GM21825 (cell line): ENCODE measurements at regions not wholly inside any gene's neighbourhood (a gene's known extent, or its start where the extent isn't known, plus 50 kb on each side); places are given as distances from the start of the nearest gene placed in this dataset.
"Not testable (repeated sequence)": the region's sequence is repeated elsewhere in the genome, so short reads cannot be mapped to it uniquely, and the experiment has no call there.

ENCODE experiments used
- ATAC-seq: cut with Tn5 transposase; IDR thresholded peaks from one replicate; pipeline ENCODE4 v1.9.1; 2021; ENCODE audit warnings: mild to moderate bottlenecking, moderate library complexity; ENCODE audit not compliant: unreplicated experiment

- ATAC-seq = no peak
These were observed 457.3 kb upstream of the RGS18 start for GRCh38 chr1:191700922-191701321.

GRCh38 chr1:191702124-191702523 lies 456.1 kb upstream of the RGS18 start:
- ATAC-seq = no peak

GRCh38 chr1:191707288-191707687 lies 451.0 kb upstream of the RGS18 start:
- no peak for ATAC-seq

- no peak for ATAC-seq
These were observed 449.0 kb upstream of the RGS18 start for GRCh38 chr1:191709215-191709614.

- no peak for ATAC-seq
These were observed 446.3 kb upstream of the RGS18 start for GRCh38 chr1:191711961-191712360.

- ATAC-seq = no peak
These were observed 443.4 kb upstream of the RGS18 start for GRCh38 chr1:191714845-191715244.

- ATAC-seq = no peak
These were observed 428.5 kb upstream of the RGS18 start for GRCh38 chr1:191729742-191730141.

GRCh38 chr1:191731608-191732302 lies 426.5 kb upstream of the RGS18 start:
- not testable (repeated sequence) for ATAC-seq

- no peak for ATAC-seq
These were observed 423.9 kb upstream of the RGS18 start for GRCh38 chr1:191734321-191734720.

- no peak for ATAC-seq
These were observed 418.7 kb upstream of the RGS18 start for GRCh38 chr1:191739544-191739943.

- no peak for ATAC-seq
These were observed 405.9 kb upstream of the RGS18 start for GRCh38 chr1:191752342-191752741.

- ATAC-seq = no peak
These were observed 398.2 kb upstream of the RGS18 start for GRCh38 chr1:191760016-191760415.

- ATAC-seq = no peak
These were observed 369.7 kb upstream of the RGS18 start for GRCh38 chr1:191788551-191788950.

- no peak for ATAC-seq
These were observed 360.1 kb upstream of the RGS18 start for GRCh38 chr1:191798178-191798577.

- ATAC-seq = no peak
These were observed 354.0 kb upstream of the RGS18 start for GRCh38 chr1:191804311-191804710.

- ATAC-seq = not testable (repeated sequence)
These were observed 344.7 kb upstream of the RGS18 start for GRCh38 chr1:191813593-191813992.

GRCh38 chr1:191818198-191818597 lies 340.1 kb upstream of the RGS18 start:
- no peak for ATAC-seq

- ATAC-seq = no peak
These were observed 326.7 kb upstream of the RGS18 start for GRCh38 chr1:191831572-191831971.

GRCh38 chr1:191839891-191840290 lies 318.4 kb upstream of the RGS18 start:
- no peak for ATAC-seq

- no peak for ATAC-seq
These were observed 306.3 kb upstream of the RGS18 start for GRCh38 chr1:191851799-191852595.

GRCh38 chr1:191852907-191853306 lies 305.4 kb upstream of the RGS18 start:
- ATAC-seq = no peak

GRCh38 chr1:191857600-191857999 lies 300.7 kb upstream of the RGS18 start:
- no peak for ATAC-seq
